ENCODE measurements at regions not wholly inside any gene's neighbourhood (a gene's known extent, or its start where the extent isn't known, plus 50 kb on each side); places are given as distances from the start of the nearest gene placed in this dataset.

GRCh38 chr4:188341428-188341827 lies 202.2 kb downstream of the TRIML1 start:
- TF ChIP-seq GATA2 (IDR thresholded peaks at IDR 0.05; ENCODE audit: low read depth, low read length) (no peak), GATA3 (IDR thresholded peaks at IDR 0.05; ENCODE audit: low read depth, low read length) (no peak)

All from SH-SY5Y (cell line).